HG03575 (cell line): ENCODE measurements at regions not wholly inside any gene's neighbourhood (a gene's known extent, or its start where the extent isn't known, plus 50 kb on each side); places are given as distances from the start of the nearest gene placed in this dataset.
"Not testable (repeated sequence)": the region's sequence is repeated elsewhere in the genome, so short reads cannot be mapped to it uniquely, and the experiment has no call there.

Source experiments
- ATAC-seq: cut with Tn5 transposase; IDR thresholded peaks from one replicate; pipeline ENCODE4 v1.9.1; 2021; ENCODE audit not compliant: unreplicated experiment, insufficient number of reproducible peaks, low FRiP score; ENCODE audit errors: extremely low read depth

DNA sequence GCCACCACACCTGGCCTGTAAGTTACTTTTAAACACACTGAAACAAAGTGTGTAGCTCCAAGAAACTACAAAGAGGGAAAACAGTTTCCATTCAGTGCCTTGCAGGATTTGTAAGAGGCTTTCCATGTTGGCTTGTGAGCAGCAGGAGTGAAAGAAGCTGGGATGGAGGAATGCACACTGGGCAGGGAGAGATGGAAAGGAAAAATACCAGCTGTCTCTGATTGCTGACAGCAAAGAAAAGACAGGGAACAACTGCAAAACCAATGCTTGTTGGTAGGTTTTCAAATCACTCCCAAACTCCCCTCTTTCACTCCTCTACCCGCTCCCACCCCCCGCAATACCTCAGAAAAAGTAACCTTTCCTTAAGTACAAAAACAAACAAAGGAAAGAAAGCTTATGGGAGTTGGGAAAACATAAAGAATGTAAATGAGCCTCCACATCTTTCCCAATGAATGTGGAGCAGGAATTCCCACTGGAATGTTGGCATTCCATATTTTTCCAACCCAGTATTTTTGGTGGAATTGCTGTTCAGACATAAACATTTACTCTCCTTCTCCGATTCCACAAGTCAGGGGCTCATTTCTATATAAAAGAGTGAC, 166.1 kb downstream of the THBS2 start:
- no peak for ATAC-seq

- not testable (repeated sequence) for ATAC-seq
These were observed 167.0 kb downstream of the THBS2 start for GRCh38 chr6:169086616-169087015.

DNA sequence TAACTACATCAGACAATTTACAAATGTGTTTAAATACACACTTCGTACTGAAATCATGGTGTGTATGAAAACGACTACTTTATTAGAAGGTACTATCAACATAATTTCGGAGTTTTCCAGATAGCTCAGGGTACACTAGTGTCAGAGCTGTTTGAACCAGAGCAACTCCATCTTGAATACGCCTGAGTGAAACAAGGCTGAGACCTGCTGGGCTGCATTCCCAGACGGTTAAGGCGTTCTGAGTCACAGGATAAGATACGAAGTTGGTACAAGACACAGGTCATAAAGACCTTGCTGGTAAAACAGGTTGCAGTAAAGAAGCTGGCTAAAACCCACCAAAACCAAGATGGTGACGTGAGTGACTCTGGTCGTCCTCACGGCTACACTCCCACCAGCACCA, 167.6 kb downstream of the THBS2 start:
- no peak for ATAC-seq

DNA sequence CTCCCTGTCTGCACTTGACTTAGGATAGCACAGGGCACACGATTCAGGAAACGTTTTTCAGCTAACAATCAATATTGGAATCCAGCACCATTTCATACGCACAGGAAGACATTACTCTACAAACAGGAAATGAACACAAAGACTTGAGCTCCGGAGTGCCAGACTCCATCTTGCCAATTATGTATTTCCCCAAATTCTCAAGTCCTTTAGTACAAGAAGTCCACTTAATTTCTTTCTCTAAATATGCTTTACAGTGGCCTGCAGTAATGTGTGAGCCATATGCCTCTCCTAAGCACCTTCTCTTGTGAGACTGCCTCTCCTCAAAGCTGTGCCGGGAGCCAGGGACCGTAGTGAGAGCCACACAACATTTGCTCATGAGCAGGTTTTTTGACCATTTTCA, 168.2 kb downstream of the THBS2 start:
- ATAC-seq, result no peak

GRCh38 chr6:169084557-169084956, 169.1 kb downstream of the THBS2 start:
- not testable (repeated sequence) for ATAC-seq

GRCh38 chr6:169084067-169084466, 169.6 kb downstream of the THBS2 start:
- no peak for ATAC-seq

- ATAC-seq, result no peak
These were observed 170.2 kb downstream of the THBS2 start for GRCh38 chr6:169083508-169083874.

- no peak for ATAC-seq
These were observed 170.7 kb downstream of the THBS2 start for GRCh38 chr6:169082817-169083507.

- no peak for ATAC-seq
These were observed 171.6 kb downstream of the THBS2 start for GRCh38 chr6:169082093-169082492.

- no peak for ATAC-seq
These were observed 172.4 kb downstream of the THBS2 start for GRCh38 chr6:169081248-169081647.

DNA sequence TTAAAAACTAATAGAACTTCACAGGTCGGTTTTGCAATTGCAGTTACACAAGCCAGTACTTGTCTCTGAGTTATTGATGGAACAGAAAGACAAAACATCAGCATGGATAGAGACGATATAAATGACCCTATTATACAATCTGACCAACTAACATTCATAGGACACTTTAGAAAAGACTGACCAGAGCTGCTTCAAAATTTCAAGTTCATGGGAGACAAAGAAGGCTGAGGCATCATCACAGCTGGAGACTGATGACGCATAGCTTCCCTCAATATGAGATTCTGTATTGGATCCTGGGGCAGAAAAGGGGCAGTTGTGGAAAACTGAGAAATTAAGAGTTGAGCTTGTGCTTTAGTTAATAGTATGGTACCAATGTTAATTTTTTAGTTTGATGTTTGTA, 174.0 kb downstream of the THBS2 start:
- ATAC-seq, result no peak

DNA sequence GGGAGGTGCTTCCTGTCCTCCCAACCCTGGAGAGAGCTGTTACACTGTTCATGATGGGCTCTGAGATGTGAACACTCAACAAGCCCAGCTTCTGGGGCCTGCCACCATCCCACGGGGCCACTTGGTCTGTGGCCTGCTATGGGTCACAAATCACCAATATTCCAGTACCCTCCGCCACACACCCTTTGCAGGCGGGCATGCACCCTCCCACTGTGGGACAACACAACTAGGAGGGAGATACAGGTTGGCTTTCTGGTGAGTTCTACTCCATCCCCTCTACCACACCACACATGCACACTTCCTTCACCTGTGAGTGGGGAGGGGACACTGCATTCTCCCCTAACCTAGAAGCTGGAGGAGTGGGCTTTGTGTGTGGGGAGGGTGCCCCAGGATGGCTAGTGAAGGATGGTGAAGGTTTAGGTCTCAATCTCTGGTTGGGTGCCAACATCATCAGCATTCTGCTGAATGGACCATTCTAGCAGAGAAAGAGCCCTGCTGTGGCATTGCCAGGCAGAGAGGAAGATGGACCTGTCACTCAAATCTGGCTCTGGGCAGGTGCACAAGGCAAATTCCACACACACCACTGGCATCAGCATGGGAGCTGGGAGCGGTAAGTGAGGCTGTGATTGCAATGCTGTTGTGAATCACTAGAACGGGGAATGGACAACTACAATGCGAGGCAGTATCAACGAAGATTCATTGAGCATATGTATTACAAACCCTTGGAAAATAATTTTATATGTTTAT, 175.1 kb downstream of the THBS2 start:
- no peak for ATAC-seq

GRCh38 chr6:169075915-169076654, 177.6 kb downstream of the THBS2 start:
- ATAC-seq, result no peak

DNA sequence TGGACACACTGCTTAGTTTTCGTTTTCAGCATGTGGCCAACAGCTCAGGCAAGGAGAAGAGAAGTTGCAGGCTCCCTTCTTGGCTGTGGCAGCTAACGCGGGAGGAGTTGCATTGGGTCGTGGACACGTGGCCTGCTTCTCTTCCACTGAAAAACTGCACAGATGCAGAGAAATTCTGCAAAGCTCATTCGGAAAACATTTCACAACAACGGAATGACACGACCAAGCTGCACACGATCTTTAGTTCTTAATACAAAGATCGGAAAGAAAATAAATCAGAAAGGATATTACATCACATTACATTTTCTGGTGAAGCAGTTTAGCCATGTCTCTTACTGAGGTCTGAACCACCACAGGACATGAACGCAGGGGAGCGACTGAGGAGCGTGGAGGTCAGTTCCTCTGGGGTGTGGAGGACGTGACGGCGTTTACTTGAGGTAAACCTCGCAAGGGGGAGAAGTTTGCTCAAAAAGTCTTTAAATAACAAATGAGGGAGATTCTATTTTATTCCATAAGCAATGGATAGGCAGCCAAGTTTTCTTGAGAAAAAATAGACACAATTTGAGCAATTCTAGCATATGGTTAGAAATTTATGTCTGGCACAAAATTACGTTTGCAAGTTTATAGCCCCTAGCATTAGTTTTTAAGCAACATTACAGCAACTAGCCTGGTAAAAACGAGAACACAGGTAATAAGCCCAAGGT, 178.3 kb downstream of the THBS2 start:
- no peak for ATAC-seq

- ATAC-seq, result no peak
These were observed 179.1 kb downstream of the THBS2 start for GRCh38 chr6:169074526-169074925.

DNA sequence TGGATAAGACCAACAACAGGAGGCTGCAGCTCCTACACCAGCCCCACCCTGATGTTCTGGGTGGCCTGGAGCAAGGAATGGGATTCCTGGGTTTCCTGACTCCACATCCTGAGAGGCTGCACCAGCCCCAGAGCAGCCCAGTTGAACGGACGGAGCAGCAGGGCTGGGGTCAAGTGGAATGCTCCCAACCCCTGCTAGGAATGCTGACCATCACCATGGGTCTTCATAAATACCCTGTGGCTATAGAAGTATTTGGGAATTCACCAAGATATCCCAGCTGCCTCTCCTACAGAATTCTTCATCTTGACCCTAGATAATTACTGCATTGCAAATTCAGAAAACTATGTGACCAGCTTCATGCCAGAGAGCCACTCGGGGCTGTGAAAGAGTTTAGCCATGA, 180.3 kb downstream of the THBS2 start:
- ATAC-seq, result no peak

DNA sequence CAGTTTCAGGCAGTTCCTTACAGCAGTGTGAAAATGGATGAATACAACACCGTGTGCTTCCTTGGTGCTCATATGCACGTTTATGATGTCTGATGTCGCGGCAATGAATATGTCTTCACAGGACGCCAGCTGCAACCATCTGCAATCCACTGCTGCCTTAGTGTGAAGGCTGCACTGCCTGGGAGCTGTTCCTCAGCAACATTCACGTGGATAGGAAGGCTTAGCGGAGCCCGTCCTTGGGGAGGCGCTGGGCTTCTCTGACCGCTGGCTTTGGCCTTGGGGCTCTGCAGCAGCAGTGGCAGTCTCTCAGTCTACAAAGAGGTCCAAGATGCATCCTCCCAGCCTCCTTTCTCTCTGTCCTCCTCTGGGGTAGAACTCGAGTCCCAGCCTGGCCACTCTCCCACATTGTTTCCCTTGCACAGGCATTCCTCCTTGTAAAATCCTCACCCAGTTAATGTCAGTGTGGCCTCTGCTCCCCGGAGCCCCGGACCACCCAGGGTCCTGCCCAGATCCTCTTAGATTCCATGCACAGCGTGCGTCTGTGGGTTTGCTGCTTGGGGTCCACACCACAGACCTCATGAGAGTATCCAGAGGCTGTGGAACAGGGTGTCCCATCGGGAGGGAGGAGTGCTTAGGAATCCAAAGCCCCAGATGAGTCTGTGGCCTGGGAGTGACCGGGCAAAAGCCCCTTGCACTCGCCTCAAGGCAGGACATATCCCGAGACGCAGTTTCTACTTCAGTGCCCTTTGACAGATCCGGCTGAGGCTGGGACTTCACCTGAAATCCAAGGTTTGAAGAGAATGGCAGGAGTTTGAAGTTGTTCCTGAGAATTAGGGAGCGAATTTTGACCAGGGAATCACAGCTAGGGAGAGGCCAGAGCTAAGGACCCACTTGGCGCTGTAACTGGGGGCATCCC, 181.3 kb downstream of the THBS2 start:
- ATAC-seq, result no peak

DNA sequence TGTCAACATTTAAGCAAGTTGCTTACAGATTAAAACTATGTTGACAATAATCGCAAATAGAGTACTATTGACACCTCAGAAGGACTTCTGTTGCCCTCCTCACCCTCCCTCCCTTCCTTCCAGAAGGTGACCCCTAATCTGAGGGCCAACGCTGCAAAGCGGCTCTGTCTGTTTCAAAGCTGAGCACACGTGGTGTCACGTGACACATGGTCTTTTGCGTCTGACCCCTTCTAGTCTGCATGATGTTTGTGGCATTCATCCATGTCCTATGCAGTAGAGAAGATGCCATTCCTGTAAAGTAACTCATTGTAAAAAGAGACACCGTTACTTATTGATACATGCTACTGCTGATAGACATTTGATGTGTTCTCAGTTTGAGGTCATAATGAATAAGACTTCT, 182.3 kb downstream of the THBS2 start:
- no peak for ATAC-seq
